Kidney (tissue), 13 donors: ENCODE measurements at regions not wholly inside any gene's neighbourhood (a gene's known extent, or its start where the extent isn't known, plus 50 kb on each side); places are given as distances from the start of the nearest gene placed in this dataset.

Source experiments
- DNase-seq, 5 donors: peaks; one replicate each; pipeline ENCODE4 v3.0.0-alpha.2; 2013 to 2020
- FAIRE-seq: peaks from 2 replicates; lab custom pipeline; 2012; peaks lifted over from hg19 to GRCh38; lab: Jason Lieb, UNC
- H3K27ac ChIP-seq, 2 donors: one replicate each; pipeline ENCODE4 v1.7.0; 2013; ENCODE audit warnings: low read depth in 2 of 2, low read length in 2 of 2, inconsistent platforms in 1 of 2
- H3K27me3 ChIP-seq: one replicate; pipeline ENCODE4 v1.7.1; 2013; ENCODE audit warnings: low read length, inconsistent platforms; ENCODE audit not compliant: control insufficient read depth, insufficient read depth
- H3K36me3 ChIP-seq, 3 donors: one replicate each; pipeline versions ENCODE4 v1.7.0 to v1.7.1; 2013; ENCODE audit warnings: low read length in 3 of 3, control low read depth in 1 of 3, inconsistent platforms in 1 of 3; ENCODE audit not compliant: insufficient read depth in 3 of 3, control insufficient read depth in 2 of 3
- H3K4me1 ChIP-seq, 3 donors: one replicate each; pipeline versions ENCODE4 v1.7.0 to v1.7.1; 2013; ENCODE audit warnings: low read length in 3 of 3, inconsistent platforms in 1 of 3, low read depth in 1 of 3; ENCODE audit not compliant: control insufficient read depth in 2 of 3, insufficient read depth in 2 of 3
- H3K4me3 ChIP-seq, 3 donors: one replicate each; pipeline versions ENCODE4 v1.7.0 to v1.8.1; 2013; ENCODE audit warnings: low read length in 3 of 3, control low read depth in 1 of 3, inconsistent platforms in 1 of 3
- H3K9ac ChIP-seq, 3 donors: one replicate each; pipeline versions ENCODE4 v1.7.0 to v1.7.1; 2013; ENCODE audit warnings: low read length in 3 of 3, control low read depth in 1 of 3, inconsistent platforms in 1 of 3
- H3K9me3 ChIP-seq, 3 donors: one replicate each; pipeline versions ENCODE4 v1.7.0 to v1.7.1; 2013; ENCODE audit warnings: low read length in 3 of 3, control low read depth in 1 of 3, inconsistent platforms in 1 of 3; ENCODE audit not compliant: control insufficient read depth in 2 of 3, insufficient read depth in 1 of 3
- CTCF ChIP-seq: IDR thresholded peaks from 3 replicates; pipeline ENCODE4 v1.5.1; 2012; ENCODE audit warnings: mild to moderate bottlenecking, moderate library complexity, borderline replicate concordance; ENCODE audit not compliant: insufficient read depth; ENCODE audit errors: extremely low read depth
- intact Hi-C: fragments of 100-400 bp; cut with DNase I; formaldehyde crosslinking; loops from one replicate; pipeline ENCODE4 v1.11.1; 2022
- donor health status: control.
- donor health status: control.
- donor health status: control.
- donor health status: control.
- donor health status: control.
- donor health status: DM: yes; HTN: yes; CAD: no.
- donor health status: Normal renal cell carcinoma (clear cell type).

- intact Hi-C loops, result no loop called here
- H3K36me3 ChIP-seq, result no peaks in the 10 kb centered on the region
These were observed 80.3 kb upstream of the DUSP22 start for GRCh38 chr6:211871-212497.

GRCh38 chr6:213284-213683, 79.0 kb upstream of the DUSP22 start:
- H3K4me3 ChIP-seq, result no peak overlapping the region
- H3K9ac ChIP-seq, result no peak overlapping the region
- no peaks in the 10 kb centered on the region for H3K36me3 ChIP-seq
- H3K9me3 ChIP-seq, result peaks cover 0 to 11% (median 0%) of the 10 kb centered on the region in 3 donors
- H3K4me1 ChIP-seq, result no peaks in the 10 kb centered on the region
- no peak for FAIRE-seq
- H3K27me3 ChIP-seq, result no peaks in the 10 kb centered on the region
- no peak overlapping the region for H3K27ac ChIP-seq
- TF ChIP-seq CTCF, result no peak
- DNase-seq, result no peak
- intact Hi-C loops, result no loop called here

More at GRCh38 chr6:211871-212497, 80.3 kb upstream of the DUSP22 start:
- Histone ChIP-seq H3K27ac (no peak overlapping the region), H3K4me1 (no peaks in the 10 kb centered on the region), H3K4me3 (no peak overlapping the region), H3K9me3 (peaks cover 0 to 11% (median 0%) of the 10 kb centered on the region in 3 donors), H3K27me3 (no peaks in the 10 kb centered on the region), H3K9ac (no peak overlapping the region)
- no peak for TF ChIP-seq CTCF
- DNase-seq (no peak), FAIRE-seq (no peak)

GRCh38 chr6:214428-214827, 77.9 kb upstream of the DUSP22 start:
- intact Hi-C loops, result no loop called here
- TF ChIP-seq CTCF, result no peak
- H3K36me3 ChIP-seq, result no peaks in the 10 kb centered on the region
- DNase-seq (no peak), FAIRE-seq (no peak)
- H3K4me1 ChIP-seq, result no peaks in the 10 kb centered on the region
- peaks cover 0 to 11% (median 0%) of the 10 kb centered on the region in 3 donors for H3K9me3 ChIP-seq
- no peak overlapping the region for H3K9ac ChIP-seq
- no peak overlapping the region for H3K27ac ChIP-seq
- H3K27me3 ChIP-seq, result no peaks in the 10 kb centered on the region
- no peak overlapping the region for H3K4me3 ChIP-seq
